H1 (cell line): ENCODE measurements at regions not wholly inside any gene's neighbourhood (a gene's known extent, or its start where the extent isn't known, plus 50 kb on each side); places are given as distances from the start of the nearest gene placed in this dataset.

Experiments
- CTCF ChIA-PET: fragments of 300-600 bp; sonication (Branson Sonifier 250); formaldehyde crosslinking; loops from one replicate; lab custom pipeline; 2021; ENCODE audit not compliant: partially characterized antibody; lab: Charles Lee
- POLR2A ChIA-PET: fragments of 300-600 bp; sonication (Branson Sonifier 250); formaldehyde crosslinking; loops from one replicate; lab custom pipeline; 2021; ENCODE audit warnings: inconsistent platforms; ENCODE audit not compliant: partially characterized antibody; lab: Charles Lee
- DNase-seq, 2 experiments: peaks; one replicate each; pipeline versions ENCODE4 v3.0.0 to v3.0.0-alpha.2; 2010 to 2022; ENCODE audit warnings: low spot score in 2 of 2, low read depth in 1 of 2, mixed read lengths in 1 of 2
- FAIRE-seq: peaks from 2 replicates; lab custom pipeline; 2011; peaks lifted over from hg19 to GRCh38; lab: Jason Lieb, UNC
- H2AFZ ChIP-seq: 2 replicates; pipeline ENCODE4 v1.8.1; 2012; ENCODE audit warnings: low read length, inconsistent platforms
- H2AK5ac ChIP-seq: 2 replicates; pipeline ENCODE4 v1.6.1; 2013; ENCODE audit warnings: low read depth, low read length
- H2BK120ac ChIP-seq: replicated peaks from 2 replicates; pipeline ENCODE3; 2013; ENCODE audit warnings: low read depth, low read length, inconsistent platforms
- H2BK12ac ChIP-seq: 2 replicates; pipeline ENCODE4 v1.6.1; 2013; ENCODE audit warnings: low read depth, low read length
- H2BK15ac ChIP-seq: 2 replicates; pipeline ENCODE4 v1.6.1; 2013; ENCODE audit warnings: low read length
- H2BK20ac ChIP-seq: 2 replicates; pipeline ENCODE4 v1.6.1; 2013; ENCODE audit warnings: low read length
- H2BK5ac ChIP-seq: 2 replicates; pipeline ENCODE4 v1.6.1; 2013; ENCODE audit warnings: low read depth, low read length
- H3K14ac ChIP-seq: 2 replicates; pipeline ENCODE4 v1.6.1; 2013; ENCODE audit warnings: inconsistent platforms; ENCODE audit not compliant: insufficient read length
- H3K18ac ChIP-seq: 2 replicates; pipeline ENCODE4 v1.6.1; 2013; ENCODE audit warnings: low read length; ENCODE audit errors: extremely low read depth
- H3K23ac ChIP-seq: 2 replicates; pipeline ENCODE4 v1.6.1; 2013; ENCODE audit warnings: inconsistent platforms; ENCODE audit not compliant: insufficient read length
- H3K23me2 ChIP-seq: 2 replicates; pipeline ENCODE4 v1.6.1; 2013; ENCODE audit warnings: low read depth, low read length
- H3K27ac ChIP-seq: 2 replicates; pipeline ENCODE4 v1.6.1; 2011; ENCODE audit warnings: low read depth, low read length, inconsistent platforms
- H3K27me3 ChIP-seq, 4 experiments: replicated peaks in 1 of 4; 1 replicate in 1 of 4; 2 replicates in 3 of 4; pipeline versions ENCODE4 v1.6.1 to v1.8.1; 2011 to 2013; ENCODE audit warnings: low read length in 3 of 4, mild to moderate bottlenecking in 3 of 4, inconsistent platforms in 2 of 4, mixed read lengths in 2 of 4, moderate library complexity in 1 of 4; ENCODE audit not compliant: control insufficient read depth in 3 of 4, insufficient read depth in 3 of 4; ENCODE audit errors: extremely low read depth in 1 of 4
- H3K36me3 ChIP-seq, 4 experiments: 2 replicates each; pipeline versions ENCODE4 v1.6.1 to v1.8.1; 2011 to 2013; ENCODE audit warnings: mild to moderate bottlenecking in 4 of 4, low read length in 3 of 4, moderate library complexity in 2 of 4, control low read depth in 1 of 4, inconsistent platforms in 1 of 4; ENCODE audit not compliant: insufficient read depth in 4 of 4, control insufficient read depth in 2 of 4
- H3K4ac ChIP-seq: replicated peaks from 2 replicates; pipeline ENCODE3; 2013; ENCODE audit warnings: low read length, low read depth, mixed read lengths, inconsistent platforms; ENCODE audit not compliant: insufficient read length
- H3K4me1 ChIP-seq, 4 experiments: replicated peaks in 1 of 4; 1 replicate in 1 of 4; 2 replicates in 3 of 4; pipeline versions ENCODE4 v1.6.1 to v1.8.1; 2011 to 2013; ENCODE audit warnings: low read length in 3 of 4, inconsistent platforms in 2 of 4, mixed read lengths in 1 of 4; ENCODE audit not compliant: insufficient read depth in 4 of 4, control insufficient read depth in 3 of 4
- H3K4me2 ChIP-seq, 2 experiments: 2 replicates each; pipeline versions ENCODE4 v1.6.1 to v1.8.1; 2011 to 2013; ENCODE audit warnings: low read depth in 2 of 2, low read length in 2 of 2, control low read depth in 1 of 2, inconsistent platforms in 1 of 2, mild to moderate bottlenecking in 1 of 2; ENCODE audit not compliant: insufficient read depth in 1 of 2
- H3K4me3 ChIP-seq, 4 experiments: fragments of 200-600, 300-600 bp in 1 of 4; sonication (generic), shearing (Covaris generic), sonication (Bioruptor Twin) in 1 of 4; 2 replicates each; pipeline versions ENCODE4 v1.5.1 to v1.8.1; 2011 to 2016; ENCODE audit warnings: low read length in 4 of 4, low read depth in 3 of 4, control low read depth in 2 of 4, inconsistent platforms in 2 of 4, mild to moderate bottlenecking in 2 of 4, mixed read lengths in 1 of 4, moderate library complexity in 1 of 4; ENCODE audit not compliant: insufficient read depth in 2 of 4; ENCODE audit errors: extremely low read depth in 1 of 4
- H3K56ac ChIP-seq: replicated peaks from 2 replicates; pipeline ENCODE3; 2013; ENCODE audit warnings: low read depth, mild to moderate bottlenecking, mixed read lengths, low read length, inconsistent platforms; ENCODE audit not compliant: insufficient read length
- H3K79me1 ChIP-seq: 2 replicates; pipeline ENCODE4 v1.6.1; 2013; ENCODE audit warnings: low read depth, low read length, control low read depth
- H3K79me2 ChIP-seq, 2 experiments: 2 replicates each; pipeline versions ENCODE4 v1.6.1 to v1.8.1; 2012 to 2013; ENCODE audit warnings: low read length in 2 of 2, mild to moderate bottlenecking in 2 of 2, inconsistent platforms in 1 of 2; ENCODE audit not compliant: insufficient read depth in 2 of 2, control insufficient read depth in 1 of 2
- H3K9ac ChIP-seq, 4 experiments: replicated peaks in 1 of 4; 1 replicate in 1 of 4; 2 replicates in 3 of 4; pipeline versions ENCODE4 v1.6.1 to v1.8.1; 2011 to 2013; ENCODE audit warnings: low read depth in 3 of 4, low read length in 3 of 4, control low read depth in 2 of 4, mild to moderate bottlenecking in 2 of 4, moderate library complexity in 2 of 4, inconsistent platforms in 1 of 4; ENCODE audit errors: extremely low read depth in 1 of 4
- H3K9me3 ChIP-seq, 2 experiments: 2 replicates each; pipeline versions ENCODE4 v1.6.1 to v1.8.1; 2012 to 2013; ENCODE audit warnings: mild to moderate bottlenecking in 2 of 2, moderate library complexity in 2 of 2, control low read depth in 1 of 2, inconsistent platforms in 1 of 2, low read depth in 1 of 2, low read length in 1 of 2, mixed read lengths in 1 of 2; ENCODE audit not compliant: insufficient read depth in 2 of 2
- H4K20me1 ChIP-seq, 2 experiments: replicated peaks in 1 of 2; 2 replicates each; pipeline versions ENCODE3 to v1.8.1; 2011 to 2013; ENCODE audit warnings: inconsistent platforms in 2 of 2, low read length in 2 of 2, mild to moderate bottlenecking in 1 of 2; ENCODE audit not compliant: insufficient read depth in 2 of 2, control insufficient read depth in 1 of 2
- H4K5ac ChIP-seq: 2 replicates; pipeline ENCODE4 v1.6.1; 2013; ENCODE audit warnings: low read length, low read depth, mixed read lengths, inconsistent platforms; ENCODE audit not compliant: insufficient read length
- H4K8ac ChIP-seq: 2 replicates; pipeline ENCODE4 v1.8.0; 2013; ENCODE audit warnings: mild to moderate bottlenecking, moderate library complexity, low read length, inconsistent platforms; ENCODE audit not compliant: insufficient read depth; ENCODE audit errors: extremely low read depth
- H4K91ac ChIP-seq: replicated peaks from 2 replicates; pipeline ENCODE3; 2013; ENCODE audit warnings: low read length, mixed read lengths, inconsistent platforms; ENCODE audit not compliant: insufficient read length
- BCL11A ChIP-seq, 2 experiments: IDR thresholded peaks; one replicate each; pipeline ENCODE4 v1.6.1; 2011; ENCODE audit warnings: low read depth in 2 of 2, low read length in 2 of 2, mild to moderate bottlenecking in 2 of 2
- CEBPB ChIP-seq: IDR thresholded peaks from 2 replicates; pipeline ENCODE4 v1.6.1; 2012; ENCODE audit warnings: low read depth, low read length
- CHD2 ChIP-seq: IDR thresholded peaks from 2 replicates; pipeline ENCODE4 v1.6.1; 2012; ENCODE audit warnings: low read length, improper control_type of control experiment
- CTBP2 ChIP-seq: IDR thresholded peaks from 2 replicates; pipeline ENCODE4 v1.7.0; 2011; ENCODE audit warnings: borderline replicate concordance, mild to moderate bottlenecking, moderate library complexity, mixed read lengths, low read length; ENCODE audit not compliant: insufficient read depth, insufficient read length
- KDM4A ChIP-seq: IDR thresholded peaks from one replicate; pipeline ENCODE4 v1.7.1; 2012; ENCODE audit warnings: low read depth, mild to moderate bottlenecking, moderate library complexity, low read length, inconsistent platforms; ENCODE audit not compliant: severe bottlenecking
- RXRA ChIP-seq: IDR thresholded peaks from 2 replicates; pipeline ENCODE4 v1.6.1; 2011; ENCODE audit warnings: low read depth, mild to moderate bottlenecking, low read length, moderate library complexity; ENCODE audit not compliant: insufficient read depth
- SP1 ChIP-seq: IDR thresholded peaks from 2 replicates; pipeline ENCODE4 v1.6.1; 2011; ENCODE audit warnings: low read depth, low read length
- WGBS, 2 experiments: shearing (Covaris generic) in 1 of 2; methylation state at CpG; one replicate each; pipeline versions ENCODE4 v1.1.6 to v1.1.7; 2013 to 2015; ENCODE audit warnings: low lambda C conversion rate in 2 of 2, mixed read lengths in 2 of 2, inconsistent platforms in 1 of 2, low coverage in 1 of 2, missing lambda C conversion rate in 1 of 2; ENCODE audit not compliant: insufficient replicate concordance in 2 of 2, insufficient coverage in 1 of 2, insufficient read length in 1 of 2; ENCODE audit errors: extremely low coverage in 1 of 2, missing lambda C conversion rate in 1 of 2; 5-methylcytosine and 5-hydroxymethylcytosine counted together
- TF ChIP-seq, protein P1 (sequence below): IDR thresholded peaks from 2 replicates; pipeline ENCODE4 v1.6.1; 2012; ENCODE audit warnings: low read length, inconsistent platforms

DNA sequence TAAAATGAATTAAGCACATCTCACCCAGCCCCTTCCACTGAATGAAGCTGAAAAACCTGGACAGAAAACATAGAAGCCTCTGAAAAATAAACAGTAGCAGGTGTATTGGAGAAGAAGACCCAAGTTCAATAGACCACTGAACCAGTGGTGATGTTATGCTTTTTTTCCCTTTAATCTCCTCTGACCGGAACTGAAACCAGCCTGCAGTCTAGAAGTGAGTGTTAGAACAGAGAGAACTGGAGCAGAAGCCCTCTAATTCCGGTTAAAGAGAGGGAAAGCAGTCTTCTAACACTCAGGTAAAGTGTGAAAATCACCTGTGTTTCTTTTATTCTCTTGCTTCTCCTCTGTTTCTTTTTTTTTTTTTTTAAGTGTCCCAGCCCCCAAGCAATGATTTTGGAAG, 83.5 kb upstream of the CCL21 start:
- H3K4me1 ChIP-seq: peaks cover 0 to 3% (median 0%) of the 10 kb centered on the region in 4 experiments; a peak in 1 of 7 replicates
- H3K27me3 ChIP-seq: no peaks in the 10 kb centered on the region
- H3K4me2 ChIP-seq: no peak overlapping the region
- H3K14ac ChIP-seq: no peak overlapping the region
- H3K56ac ChIP-seq: no peak overlapping the region
- no peaks in the 10 kb centered on the region for H3K23me2 ChIP-seq
- no peak overlapping the region for H2BK12ac ChIP-seq
- H2AK5ac ChIP-seq: no peak overlapping the region
- H3K27ac ChIP-seq: no peak overlapping the region
- H2BK5ac ChIP-seq: no peak overlapping the region
- H4K5ac ChIP-seq: no peak overlapping the region
- H4K91ac ChIP-seq: no peak overlapping the region
- no peaks in the 10 kb centered on the region for H4K20me1 ChIP-seq
- no peaks in the 10 kb centered on the region for H3K79me2 ChIP-seq
- no peak overlapping the region for H2AFZ ChIP-seq
- H3K79me1 ChIP-seq: no peaks in the 10 kb centered on the region
- H2BK15ac ChIP-seq: no peak overlapping the region
- WGBS, 2 experiments: 69% methylated on average over 2 of the region's 2 CpGs; no CpG with 5 or more reads in 1 of the 2 experiments
- H3K9ac ChIP-seq: no peak overlapping the region
- H2BK120ac ChIP-seq: no peak overlapping the region
- H3K18ac ChIP-seq: no peak overlapping the region
- no peak overlapping the region for H3K4me3 ChIP-seq
- POLR2A ChIA-PET: no interaction called here
- H3K23ac ChIP-seq: no peak overlapping the region
- no peak overlapping the region for H3K4ac ChIP-seq
- no peak overlapping the region for H4K8ac ChIP-seq
- H3K9me3 ChIP-seq: no peaks in the 10 kb centered on the region
- H2BK20ac ChIP-seq: no peak overlapping the region
- FAIRE-seq (no peak), DNase-seq (no peak)
- CTCF ChIA-PET: interaction anchor here (1.3 kb wide), 1 partner anchor 91 kb away, joined by 3 read pairs; no protein-coding TSS in a partner anchor
- H3K36me3 ChIP-seq: no peaks in the 10 kb centered on the region
- TF ChIP-seq, protein P1, sequence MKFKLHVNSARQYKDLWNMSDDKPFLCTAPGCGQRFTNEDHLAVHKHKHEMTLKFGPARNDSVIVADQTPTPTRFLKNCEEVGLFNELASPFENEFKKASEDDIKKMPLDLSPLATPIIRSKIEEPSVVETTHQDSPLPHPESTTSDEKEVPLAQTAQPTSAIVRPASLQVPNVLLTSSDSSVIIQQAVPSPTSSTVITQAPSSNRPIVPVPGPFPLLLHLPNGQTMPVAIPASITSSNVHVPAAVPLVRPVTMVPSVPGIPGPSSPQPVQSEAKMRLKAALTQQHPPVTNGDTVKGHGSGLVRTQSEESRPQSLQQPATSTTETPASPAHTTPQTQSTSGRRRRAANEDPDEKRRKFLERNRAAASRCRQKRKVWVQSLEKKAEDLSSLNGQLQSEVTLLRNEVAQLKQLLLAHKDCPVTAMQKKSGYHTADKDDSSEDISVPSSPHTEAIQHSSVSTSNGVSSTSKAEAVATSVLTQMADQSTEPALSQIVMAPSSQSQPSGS: no peak
- TF ChIP-seq CTBP2: no peak
- TF ChIP-seq SP1: no peak
- TF ChIP-seq BCL11A (IDR thresholded peaks at IDR 0.05; ENCODE audit: low read depth in 2 of 2, low read length in 2 of 2): no peak
- no peak for TF ChIP-seq RXRA
- no peak for TF ChIP-seq CEBPB
- TF ChIP-seq CHD2: no peak
- TF ChIP-seq KDM4A: no peak
